ENCODE measurements at regions not wholly inside any gene's neighbourhood (a gene's known extent, or its start where the extent isn't known, plus 50 kb on each side); places are given as distances from the start of the nearest gene placed in this dataset.
"Not testable (repeated sequence)": the region's sequence is repeated elsewhere in the genome, so short reads cannot be mapped to it uniquely, and the experiment has no call there.

DNA sequence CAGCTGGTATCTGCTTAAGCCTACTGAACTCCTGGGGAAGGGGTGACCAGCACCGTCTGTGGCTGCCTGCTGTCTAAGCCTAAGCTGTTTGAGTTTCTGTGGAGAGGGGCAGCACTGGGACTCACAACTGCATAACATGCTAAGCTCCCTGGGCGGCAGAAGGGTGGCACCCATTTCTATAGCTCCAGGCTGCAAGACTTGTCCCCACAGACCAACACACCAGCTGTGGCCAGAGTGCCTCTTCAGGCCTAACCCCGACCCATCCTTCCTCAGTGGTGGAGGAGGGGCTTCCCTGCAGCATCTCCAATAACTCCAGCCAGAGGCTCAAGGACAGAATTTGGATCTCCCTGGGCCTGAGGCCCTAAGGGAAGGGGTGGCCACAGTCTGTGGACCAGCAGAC, 464.1 kb downstream of the SEMA3D start:
- no peak for DNase-seq

DNA sequence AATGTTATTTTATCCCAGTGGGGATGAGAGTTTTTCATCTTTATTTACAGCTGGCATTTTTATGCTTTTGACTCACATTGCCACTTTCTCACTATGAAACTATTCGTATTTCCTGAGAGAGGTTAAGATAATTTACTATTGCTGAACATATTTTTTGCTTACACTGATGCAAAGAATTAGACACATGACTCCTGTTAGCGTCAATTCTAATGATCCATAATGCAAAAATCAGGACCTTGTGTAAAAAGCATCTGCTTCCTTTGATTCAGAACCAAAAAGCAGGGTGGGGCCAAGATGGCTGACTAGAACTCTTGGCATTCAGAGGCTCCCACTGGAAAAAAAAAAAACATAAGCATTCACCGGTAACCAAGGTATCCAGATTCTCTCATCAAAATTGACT, 464.8 kb downstream of the SEMA3D start:
- DNase-seq: no peak

DNA sequence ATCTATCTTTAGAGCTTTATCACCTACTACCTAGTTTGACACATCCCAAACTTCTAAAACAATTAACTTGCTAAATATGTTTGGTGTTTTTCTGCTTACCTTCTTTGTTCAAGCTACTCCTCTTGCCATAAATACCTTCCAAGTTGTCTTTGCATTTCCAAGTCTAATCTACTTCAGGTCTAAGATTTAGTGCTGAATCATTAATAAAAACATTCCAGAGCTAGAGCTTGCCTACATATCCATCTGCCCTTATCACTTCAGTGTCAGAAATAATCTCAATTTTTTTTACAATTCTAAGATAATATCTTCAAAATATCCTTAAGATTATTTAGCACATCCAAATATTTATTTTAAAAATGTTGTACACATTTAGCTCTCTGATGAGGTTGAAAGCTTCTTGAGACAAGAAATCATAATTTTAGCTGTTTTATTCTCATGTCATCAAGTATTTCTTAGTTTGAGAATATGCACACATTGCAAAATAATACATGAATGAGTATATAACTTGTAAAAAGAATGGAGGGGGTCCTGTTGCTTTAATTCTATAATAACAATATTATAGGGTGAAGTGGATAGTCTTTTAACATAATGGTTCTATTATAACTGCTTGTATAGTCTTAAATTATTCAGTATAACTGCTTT, 466.3 kb downstream of the SEMA3D start:
- DNase-seq: no peak

DNA sequence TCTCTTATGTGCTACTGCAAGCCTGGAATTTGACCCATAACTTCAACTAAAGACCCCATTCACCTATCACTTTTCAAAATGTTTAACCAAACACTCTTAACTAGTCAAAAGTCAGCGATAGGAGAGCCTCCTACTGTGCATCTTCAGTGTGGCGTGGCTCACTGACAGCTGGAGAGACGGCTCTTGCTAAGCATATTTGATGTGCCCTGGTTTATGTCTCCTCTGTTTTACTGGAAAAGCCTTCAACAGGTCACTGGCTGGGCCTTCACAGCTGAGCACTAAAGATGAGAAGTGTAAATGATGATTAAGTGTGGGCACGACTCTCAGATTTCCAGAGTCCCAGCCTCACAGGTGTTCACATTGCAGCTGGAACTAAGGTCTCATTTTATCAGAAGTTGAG, 472.1 kb downstream of the SEMA3D start:
- no peak for DNase-seq

DNA sequence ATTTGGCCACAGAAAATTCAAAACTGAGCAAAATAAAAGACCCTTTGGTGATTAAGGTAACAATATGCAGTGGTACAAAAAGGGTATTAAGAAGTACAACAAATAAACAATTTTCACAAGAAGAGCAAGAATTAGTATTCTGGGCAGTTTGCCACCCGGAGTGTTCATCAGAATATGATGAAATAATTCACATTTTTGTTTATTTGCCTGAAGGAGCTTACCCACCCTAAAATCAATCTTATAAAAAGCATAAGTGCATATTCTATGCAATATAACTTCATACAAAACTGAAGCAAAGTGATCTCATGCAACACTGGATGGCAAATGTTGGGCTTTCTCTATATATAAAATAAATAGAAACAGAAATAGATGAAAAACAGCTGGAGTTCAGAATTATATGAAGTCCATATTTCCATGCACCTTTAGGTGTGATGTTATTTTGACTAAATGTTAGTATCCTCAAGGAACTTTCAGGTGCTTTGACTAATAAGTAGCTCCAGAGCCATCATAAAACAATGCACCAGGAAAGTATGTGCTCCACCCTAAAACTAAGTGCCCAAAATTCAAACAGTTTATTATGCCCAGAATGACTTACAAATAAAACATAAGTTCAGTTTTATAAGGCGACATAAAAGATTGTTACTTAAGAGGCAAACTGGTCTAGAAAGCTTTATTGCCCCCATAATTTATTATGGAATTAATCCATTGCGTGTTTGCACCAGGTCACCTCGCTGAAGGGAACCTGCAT, 474.3 kb downstream of the SEMA3D start:
- DNase-seq: no peak

DNA sequence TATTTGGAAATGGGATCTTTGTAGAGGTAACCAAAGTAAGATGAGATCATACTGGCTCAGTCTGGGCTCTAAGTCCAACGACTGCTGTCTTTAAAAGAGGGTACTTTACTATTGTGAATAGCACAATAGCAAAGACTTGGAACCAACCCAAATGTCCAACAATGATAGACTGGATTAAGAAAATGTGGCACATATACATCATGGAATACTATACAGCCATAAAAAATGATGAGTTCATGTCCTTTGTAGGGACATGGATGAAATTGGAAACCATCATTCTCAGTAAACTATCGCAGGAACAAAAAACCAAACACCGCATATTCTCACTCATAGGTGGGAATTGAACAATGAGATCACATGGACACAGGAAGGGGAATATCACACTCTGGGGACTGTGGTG, 476.3 kb downstream of the SEMA3D start:
- not testable (repeated sequence) for DNase-seq

DNA sequence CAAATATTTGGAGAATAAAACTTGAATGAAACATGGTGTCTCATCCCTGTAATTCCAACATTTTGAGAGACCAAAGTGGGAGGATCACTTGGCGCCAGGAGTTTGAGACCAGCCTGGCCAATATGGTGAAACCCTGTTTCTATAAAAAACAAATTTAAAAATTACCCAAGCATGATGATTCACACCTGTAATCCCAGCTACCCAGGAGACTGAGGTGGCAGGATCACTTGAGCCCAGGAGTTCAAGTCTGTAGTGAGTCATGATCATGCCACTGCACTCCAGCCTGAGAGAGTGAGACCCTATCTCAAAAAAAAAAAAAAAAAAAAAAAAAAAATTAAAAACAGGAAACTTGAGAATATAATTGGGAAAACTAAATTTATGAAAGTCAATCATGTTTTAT, 481.1 kb downstream of the SEMA3D start:
- no peak for DNase-seq

DNA sequence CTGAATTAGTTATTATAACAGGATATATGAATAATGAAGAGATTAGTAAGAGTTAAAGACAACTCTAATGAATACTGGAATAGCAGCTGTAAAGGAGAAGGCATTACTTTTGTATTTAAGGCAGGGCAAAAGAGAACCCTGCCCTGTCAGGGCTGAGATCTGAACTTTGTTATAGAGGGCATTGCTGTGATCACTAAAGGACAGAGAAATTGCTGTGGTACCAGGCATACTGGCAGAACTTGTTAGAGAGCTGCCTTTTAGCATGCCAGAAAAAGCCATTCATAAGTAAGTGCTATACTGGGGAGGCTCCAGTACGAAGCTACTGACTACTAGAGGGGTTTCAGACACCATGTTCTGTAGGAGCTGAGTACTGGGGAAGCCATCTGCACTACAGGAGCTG, 481.8 kb downstream of the SEMA3D start:
- DNase-seq: no peak

DNA sequence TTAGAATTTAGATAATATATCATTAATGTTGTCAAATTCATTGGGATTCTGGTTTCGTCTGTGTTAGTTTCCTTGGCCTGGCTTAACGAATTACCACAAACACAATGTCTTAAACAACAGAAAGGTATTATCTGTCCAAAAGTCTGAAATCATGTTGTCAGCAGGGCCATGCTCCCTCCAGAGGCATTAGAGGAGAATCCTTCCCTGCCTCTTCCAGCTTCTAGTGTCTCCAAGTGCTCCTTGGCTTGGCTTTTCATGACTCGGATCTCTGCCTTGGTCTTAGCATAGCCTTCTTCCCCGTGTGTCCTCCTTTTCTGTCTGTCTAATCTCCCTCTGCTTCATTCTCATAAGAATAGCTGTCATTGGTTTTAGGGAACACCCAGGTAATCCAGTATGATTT, 482.5 kb downstream of the SEMA3D start:
- no peak for DNase-seq

DNA sequence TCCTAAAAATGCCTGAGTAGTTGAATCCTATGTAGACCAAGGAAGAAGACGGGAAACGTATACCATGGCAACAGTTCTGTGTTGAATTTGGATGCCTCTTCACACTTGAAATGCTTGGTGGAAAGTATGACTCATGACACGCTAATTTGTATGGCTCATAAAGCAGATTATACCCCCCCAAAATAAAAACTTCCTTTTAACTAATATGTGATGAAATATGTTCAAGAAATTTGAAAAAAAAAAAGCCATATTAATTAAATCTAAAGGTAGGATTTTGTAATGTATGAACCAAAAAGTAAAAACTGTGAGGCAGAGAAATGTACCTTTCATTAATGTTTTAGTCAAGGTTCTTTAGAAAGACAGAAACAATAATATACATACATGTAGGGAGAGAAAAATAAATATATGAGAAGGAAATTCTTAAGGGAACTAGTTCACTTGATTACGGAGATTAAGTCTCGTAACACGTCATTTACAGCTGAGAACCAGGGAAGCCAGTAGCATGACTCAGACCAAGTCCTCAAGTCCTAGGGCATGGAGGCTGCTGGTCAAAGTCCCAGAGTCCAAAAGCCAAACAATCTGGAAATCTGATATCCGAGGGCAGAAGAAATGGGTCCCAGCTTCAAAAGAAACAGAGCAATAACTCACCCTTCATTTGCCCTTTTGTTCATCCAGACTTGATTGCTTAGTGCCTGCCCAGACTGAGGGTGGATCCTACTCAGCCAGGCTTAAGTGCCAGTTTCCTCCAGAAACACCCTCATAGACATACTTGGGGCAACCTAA, 485.1 kb downstream of the SEMA3D start:
- DNase-seq: no peak

DNA sequence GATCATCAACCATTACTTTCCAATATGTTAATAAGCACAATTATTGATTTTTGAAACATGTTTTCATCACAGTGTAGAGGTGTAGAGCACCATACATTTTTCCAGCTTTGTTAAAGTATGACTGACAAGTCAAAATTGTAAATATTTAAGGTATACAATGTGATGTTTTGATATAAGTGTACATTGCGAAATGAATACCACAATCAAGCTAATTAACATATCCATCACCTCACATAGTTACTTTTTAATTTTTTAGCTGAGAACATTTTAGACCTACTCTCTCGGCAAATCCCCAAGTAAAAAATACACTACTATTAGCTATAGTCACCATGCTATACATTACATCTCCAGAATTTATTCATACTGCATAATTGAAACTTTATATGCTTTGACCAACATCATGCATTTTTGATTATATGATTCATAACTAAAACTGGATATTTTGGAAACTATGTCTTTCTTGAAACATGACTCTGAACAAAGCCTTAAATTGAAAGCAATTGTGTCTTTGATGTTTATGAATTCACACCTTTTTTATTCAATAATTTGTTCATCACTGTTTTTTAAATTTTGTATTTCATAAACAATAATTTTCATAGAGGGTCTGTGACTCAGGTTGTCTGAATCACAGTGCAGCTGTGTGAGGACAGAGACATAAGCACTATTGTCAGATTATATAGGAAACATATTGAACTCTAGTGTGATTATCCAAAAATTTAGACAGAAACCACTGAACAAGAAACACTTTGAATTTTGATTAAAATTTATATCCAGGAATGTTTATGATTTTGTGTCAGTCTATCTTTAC, 486.1 kb downstream of the SEMA3D start:
- DNase-seq: no peak

DNA sequence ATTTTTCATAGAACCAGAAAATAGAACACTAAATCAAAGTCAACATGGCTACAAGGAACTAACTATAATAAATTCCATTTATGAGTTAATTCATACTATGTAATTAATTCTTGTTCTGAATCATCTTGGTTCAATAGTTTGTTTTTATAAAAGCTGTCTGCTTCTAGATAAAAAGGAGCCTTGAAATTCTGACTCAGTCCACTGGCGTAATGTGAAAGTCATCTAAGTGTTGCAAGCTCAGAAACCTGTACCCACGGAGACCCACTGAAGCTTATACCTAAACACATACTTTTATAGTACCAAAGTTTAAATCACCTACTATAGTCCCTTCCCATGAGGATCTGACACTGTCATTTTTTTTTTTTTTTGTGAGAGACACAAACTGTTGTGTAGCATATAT, 489.4 kb downstream of the SEMA3D start:
- DNase-seq: no peak

DNA sequence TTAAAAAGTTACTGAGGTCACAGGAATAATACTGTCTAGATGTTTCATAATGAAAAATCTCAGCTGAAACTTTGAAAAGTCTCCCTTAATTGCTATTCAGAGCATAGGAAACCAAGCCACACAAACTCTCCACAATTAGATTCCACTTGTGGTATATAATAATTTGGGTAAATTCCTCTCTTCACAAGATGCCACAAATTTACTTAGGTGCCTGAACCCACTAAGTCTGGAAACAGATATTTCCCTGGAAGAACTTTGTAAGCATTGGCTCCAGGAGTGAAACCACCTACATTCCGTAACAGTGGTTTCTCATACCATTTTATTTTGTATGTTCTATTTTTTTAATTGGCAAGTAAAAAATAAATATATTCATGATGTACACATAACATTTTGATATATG, 493.4 kb downstream of the SEMA3D start:
- DNase-seq: no peak

DNA sequence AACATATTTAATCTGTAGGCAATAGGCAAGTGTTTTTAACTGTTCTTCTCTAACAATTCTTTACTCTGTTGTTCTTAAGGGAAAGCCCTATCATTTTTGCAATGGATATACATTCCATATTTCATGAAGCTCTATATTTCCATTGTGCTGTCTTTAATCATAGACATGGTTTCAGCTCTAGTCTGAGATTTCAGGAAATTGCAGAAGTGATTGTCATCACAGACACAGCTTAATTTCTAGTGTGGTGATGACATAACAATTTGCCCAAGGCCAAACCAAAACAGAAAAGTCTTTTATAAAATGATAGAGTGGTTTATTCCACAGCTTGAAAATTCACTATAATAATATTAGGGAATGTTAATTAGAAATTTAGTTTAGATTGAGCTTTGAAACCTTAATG, 494.1 kb upstream of the SEMA3A start:
- DNase-seq: no peak

DNA sequence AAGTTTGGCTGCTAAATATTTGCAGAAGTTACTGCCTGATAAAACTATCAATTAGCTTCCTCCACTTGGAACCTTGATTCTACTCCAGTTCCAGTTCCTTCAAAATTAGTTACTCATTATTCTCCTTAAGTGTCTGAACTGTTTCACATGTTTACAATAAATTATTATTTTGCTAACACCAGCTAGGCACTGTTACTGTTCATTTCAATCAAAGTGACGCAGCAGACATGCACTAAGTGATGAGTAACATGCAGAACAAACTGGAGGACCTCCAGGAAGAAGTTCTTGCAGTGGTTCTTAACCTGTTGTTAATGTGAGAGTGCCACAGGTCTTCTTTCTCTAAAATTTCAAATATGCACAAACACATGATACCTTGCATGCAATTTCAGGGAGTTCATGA, 491.8 kb upstream of the SEMA3A start:
- DNase-seq: no peak

DNA sequence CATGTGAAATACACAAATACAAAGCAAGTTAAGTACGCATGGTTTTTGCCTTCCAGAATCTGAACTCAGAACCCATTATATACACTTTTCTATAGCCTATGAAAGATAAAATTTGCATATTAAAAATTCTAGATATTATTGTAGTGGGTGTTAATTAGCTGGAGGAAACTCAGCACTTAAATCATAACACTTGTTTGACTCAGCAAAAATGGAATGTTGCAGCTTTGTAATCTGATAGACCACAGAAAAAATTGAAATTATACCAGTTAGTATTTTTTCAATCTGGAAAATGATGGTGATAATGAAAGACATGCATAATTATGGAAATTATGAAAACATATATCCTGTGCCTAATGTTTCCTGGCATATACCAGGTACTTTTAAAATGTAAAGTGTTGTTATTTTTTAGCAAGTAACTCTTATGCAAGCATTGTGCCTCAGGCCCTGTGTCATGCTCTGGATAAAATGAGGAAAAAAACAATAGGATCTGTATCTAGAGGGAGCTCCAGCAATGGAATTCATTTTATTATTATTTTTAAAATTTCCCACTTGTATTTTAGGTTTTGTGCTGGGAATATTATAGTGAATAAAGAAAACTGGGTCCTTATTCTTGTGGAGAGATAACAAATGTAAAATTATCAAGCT, 490.4 kb upstream of the SEMA3A start:
- no peak for DNase-seq

DNA sequence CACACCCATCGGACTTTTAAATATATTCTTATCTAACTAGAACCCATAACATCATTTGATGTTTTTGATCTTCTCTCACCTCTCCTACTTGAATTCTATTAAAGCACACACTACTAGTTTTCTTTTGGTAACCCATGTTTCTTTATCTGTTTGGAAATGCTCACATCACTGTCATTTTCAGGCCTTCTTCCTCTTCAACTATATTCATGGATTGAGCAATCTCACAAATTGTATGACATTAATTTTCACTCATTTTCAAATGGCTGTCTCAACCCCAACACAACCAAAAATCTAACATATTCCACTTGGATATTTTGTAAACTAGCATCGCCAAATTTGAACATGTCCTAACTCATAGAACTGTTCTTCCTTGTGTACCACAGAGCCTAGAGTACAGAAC, 488.0 kb upstream of the SEMA3A start:
- no peak for DNase-seq

DNA sequence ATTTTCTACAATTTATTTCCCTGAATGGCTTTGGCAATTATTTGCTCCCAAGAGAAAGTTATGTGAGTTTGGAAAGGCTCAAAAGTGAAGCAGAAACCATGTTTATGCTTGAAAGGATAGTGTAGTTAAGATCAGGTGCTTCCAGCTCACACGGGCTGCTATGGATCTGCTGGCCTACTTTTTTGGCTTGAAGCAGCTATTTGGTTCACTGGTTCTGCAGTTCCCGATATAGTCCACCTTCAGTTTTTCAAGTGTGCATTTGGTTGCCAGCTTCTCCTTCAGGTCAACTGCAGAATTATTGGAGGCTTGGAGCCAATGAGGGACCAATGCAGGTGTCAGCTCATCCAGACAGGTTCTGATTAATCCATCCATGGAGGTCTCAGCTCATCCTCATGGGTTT, 484.3 kb upstream of the SEMA3A start:
- DNase-seq: no peak

DNA sequence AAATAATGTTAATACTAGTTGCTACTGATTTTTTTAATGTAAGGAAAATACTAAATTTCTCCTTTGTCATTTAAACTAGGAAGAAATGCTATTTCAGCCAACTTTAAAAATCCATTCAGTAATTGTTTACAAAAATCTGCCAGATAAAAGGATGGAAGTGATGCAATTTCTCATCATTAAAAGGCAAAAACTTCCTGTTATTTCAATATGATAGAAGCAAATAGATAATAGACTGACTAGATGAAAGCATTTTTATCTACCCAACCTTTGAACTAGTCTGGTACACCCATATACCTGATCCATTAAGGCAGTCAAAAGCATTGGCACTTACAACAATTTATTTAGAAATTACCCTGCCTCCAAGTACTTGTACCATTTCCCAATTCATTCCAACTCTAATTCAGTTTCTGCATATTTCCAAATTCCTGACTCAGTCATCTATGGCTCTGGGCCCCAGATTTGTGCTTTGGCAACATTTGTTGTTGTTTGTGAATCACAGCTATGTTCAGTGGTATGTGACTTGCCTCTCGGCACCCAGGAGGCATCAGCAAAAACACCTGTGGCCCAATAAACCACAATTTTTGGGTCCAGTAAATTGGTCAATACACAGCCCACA, 482.6 kb upstream of the SEMA3A start:
- DNase-seq: no peak

DNA sequence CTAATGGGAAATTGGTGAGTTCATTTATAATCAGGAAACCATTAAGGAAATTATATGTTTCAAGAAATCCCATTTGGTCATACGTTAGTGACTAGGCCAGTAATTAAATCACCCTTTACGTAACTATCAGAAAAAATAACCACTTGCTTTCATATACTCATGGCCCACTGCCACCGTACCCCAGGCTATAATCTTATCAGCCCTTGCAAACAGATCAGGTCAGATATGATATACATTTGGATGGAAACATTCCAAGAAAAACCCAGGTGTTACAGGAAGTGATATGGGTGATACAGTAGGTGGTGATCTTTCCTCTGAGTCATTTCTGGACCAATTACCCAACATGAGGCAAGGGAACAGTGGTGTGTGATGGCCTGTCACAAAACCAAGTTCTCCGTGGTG, 481.0 kb upstream of the SEMA3A start:
- DNase-seq: peak; percentile 12

DNA sequence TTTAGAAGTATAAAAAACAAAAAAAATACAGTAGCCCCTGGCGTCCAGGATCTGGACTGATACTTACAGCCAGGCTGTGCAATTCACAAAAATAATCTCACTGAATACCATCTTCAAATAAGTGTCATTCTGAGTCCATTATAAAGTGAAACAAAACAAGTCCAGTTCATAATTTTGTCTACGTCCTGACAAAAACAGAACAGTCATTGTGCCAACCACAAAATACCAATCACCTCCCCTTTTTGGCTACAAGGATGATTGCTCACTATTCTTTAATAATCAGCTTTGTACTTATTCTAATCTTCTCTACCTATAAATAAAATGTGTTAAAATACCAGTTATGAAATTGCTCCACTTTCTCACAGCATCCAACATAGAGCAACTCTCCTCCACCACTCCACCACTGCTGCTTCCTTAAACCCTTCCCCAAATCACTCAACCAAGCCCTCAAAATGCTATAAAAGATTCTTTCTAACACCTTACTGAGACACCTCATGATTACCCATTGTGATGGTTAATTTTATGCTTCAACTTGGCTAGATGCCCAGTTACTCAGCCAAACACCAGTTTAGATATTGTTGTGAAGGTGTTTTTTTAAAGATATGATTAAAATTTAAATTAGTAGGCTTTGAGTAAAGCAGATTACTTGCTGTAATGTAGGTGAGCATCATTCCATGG, 479.8 kb upstream of the SEMA3A start:
- DNase-seq: peak; percentile 26
